Anterior cingulate cortex (tissue), 58 donors: ENCODE measurements at regions not wholly inside any gene's neighbourhood (a gene's known extent, or its start where the extent isn't known, plus 50 kb on each side); places are given as distances from the start of the nearest gene placed in this dataset.

Experiments used
- DNase-seq, 58 donors: peaks; one replicate each; lab custom pipeline; 2025; lab: John Stamatoyannopoulos, UW

GRCh38 chr4:30427932-30428331 is 292.2 kb upstream of the PCDH7 start:
- DNase-seq, result no peak

DNA sequence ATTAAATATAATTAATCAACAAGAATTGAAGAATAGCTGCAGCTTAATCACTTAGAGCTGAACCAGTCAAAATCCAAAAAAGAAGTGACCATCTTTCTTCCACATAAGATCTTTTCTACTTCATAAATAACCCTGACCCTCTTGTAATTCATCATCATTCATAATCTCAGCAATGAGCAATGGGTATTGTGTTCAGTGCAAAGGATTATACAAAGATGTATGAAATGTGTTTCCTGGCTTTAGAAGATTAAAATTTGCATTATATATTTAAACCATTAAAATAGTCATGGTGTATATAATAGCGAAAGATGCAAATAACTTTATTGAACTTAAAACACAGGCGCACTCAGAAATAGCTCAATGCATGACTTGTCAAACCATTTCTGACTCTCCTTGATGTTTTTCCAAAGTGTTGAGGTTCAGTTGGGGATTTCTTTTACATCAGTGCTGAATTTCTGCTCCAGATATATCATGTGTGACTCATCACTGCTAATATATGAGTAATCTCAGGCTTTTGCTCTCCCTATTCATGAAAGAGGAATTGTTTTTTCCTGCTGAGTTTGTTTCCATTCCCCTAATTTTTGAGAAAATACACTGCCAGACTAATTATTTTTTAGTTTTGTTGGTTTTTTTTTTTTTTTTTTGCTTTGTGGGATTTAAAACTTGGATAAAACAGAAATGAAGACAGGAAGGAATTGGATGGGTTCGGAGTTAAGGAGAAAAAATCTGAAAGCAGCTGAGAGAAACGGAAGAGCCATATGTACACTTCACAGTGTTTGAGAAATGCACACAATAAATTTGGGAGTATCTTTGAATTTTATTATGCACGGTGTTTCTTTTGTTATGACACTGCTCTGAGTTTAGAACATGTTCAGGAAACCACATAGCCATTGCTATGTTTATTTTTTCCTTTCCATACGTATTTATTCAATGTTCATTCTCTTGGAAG is 290.1 kb upstream of the PCDH7 start:
- peak in 1 of 58 donors; percentile 4 for DNase-seq

DNA sequence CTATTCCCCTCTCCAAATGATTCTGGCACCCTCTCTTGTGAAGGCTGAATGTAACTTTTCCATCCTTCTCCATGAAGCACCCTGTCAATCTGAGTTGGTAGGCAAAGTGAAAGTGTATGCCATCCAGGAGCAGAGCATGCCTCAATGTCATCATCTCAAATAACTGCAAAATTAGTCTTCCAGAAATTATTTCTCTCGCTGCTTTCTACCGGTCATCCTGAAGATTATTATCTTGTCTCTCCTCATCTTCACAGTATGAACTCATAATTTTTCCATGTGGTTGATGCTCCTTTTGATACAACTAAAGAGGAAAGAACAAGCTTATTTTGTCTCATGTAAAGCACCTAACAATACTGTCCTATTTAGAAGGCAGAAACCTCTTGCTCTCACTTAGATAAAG is 285.5 kb upstream of the PCDH7 start:
- DNase-seq, result no peak

DNA sequence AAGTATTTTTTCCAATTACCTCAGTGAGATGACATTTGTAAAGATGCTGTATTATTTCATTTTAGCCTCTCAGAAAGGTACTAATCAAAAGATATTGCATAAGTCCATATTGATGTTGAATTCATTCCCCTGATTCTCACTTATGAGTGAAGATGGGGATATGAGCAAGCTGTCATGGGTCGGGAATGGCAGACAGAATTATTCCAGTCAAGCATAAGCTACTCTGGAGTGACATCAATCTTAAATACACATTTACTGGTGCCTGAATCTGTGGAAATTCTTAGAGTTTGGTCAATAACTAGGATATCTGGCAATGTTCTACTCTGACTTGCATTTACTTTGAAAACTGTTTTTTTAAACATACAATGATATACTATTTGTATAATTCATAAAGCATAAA is 283.8 kb upstream of the PCDH7 start:
- DNase-seq, result no peak

DNA sequence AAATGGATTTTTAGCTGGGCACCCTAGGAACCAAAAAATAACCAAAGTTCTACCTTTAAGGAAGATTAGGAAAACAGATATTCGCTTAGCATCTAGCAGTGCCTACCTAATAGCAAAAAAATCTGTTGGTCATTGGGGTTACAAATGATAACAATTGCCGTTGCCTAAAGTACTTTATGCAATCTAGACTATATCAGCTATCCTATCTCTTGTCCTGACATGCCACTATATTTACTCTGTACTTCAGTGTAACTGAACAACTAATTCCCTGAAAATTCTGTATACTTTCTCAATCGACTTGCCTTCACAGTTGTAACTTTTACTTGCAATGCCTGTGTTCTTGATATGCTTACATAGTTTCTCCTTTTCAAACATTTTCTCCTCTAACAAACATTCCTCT is 282.9 kb upstream of the PCDH7 start:
- no peak for DNase-seq

- DNase-seq, result no peak
Observed at GRCh38 chr4:30443289-30443688, 276.9 kb upstream of the PCDH7 start.

DNA sequence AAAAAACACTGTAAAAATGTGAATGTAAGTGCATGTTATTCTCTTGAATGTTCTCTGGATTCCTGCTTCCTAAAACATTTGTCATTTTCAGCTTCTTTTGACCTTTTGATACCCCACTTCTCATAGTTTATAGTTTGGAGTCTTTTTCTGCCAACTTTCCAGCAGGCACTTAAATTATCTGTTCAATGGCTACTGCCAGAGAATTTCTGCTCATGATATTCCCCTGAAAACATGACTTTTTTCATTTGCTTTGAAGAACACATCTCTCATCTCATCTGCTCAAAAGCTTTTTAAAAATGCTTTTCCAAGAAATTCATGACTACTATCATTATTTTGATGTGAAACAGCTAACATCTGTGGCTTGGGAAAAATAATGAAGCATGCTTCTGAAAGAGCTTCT is 269.7 kb upstream of the PCDH7 start:
- DNase-seq, result no peak

- DNase-seq, result no peak
Observed at GRCh38 chr4:30454504-30454903, 265.7 kb upstream of the PCDH7 start.

- DNase-seq, result no peak
Observed at GRCh38 chr4:30456716-30457115, 263.5 kb upstream of the PCDH7 start.

DNA sequence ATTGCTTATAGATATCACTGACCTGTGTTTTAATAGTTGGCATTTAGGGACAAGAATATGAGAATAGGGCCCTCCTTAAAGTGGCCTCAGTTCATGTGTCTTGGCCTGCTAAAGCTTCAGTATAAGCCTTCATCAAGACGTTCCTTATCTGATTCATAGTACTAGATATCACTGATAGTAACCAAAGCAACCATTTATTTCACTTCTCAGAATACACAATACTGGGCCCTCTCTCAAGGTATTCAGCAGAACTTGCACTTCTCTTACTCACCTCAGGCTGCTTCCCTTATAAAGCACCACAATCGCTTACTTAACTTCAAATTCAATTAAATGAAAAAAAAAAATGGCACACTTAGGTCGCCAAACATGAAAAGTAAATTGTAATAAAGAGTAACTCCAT is 259.4 kb upstream of the PCDH7 start:
- DNase-seq, result no peak

DNA sequence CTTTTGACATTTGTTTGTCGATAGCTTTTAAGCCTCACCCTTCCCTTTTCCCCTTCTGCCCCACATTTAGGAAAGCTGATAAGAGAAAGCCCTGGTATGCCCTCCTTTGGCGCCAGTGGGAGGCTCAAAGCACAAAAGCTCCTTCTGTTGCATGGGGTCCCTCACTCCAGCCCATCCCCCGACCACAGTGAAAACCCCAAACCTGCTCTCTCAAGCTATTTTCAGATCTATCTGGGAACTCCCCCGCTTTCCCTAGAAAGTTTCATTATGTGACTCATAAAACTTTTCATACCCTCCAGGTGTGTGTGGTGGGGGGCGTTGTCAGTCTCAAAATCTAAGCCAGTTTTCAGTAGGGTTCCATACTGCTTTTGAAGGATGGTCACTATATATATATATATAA is 259.0 kb upstream of the PCDH7 start:
- no peak for DNase-seq

DNA sequence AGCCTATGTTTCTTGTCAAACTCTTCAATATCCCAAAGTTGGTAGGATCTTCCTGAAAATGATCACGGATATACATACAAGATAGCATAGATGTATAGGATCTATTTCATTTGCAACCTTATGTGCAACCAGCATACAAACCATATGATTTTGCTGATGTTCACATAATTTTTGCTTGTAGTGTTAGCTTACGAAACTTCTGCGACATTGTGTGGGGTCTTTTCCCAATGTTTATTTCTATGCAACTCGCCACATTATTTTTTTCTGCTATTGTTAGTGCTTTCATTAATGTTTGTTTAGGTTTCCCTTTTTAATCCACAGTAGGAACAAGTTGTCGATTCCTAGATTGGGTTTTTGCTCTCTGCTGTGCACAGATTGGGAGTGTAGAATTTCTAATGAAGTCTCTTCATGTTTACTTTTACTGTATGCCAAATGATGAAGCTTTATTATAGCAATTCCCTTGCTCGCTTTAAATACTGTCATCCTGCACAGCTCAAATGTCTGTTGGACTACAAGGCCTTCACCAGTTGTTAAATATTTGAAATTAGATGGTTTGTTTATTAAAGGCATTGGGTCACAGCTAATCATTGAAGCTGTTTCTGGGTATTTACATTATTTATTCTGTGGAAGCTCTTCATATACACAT is 257.6 kb upstream of the PCDH7 start:
- DNase-seq, result no peak

- DNase-seq, result no peak
Observed at GRCh38 chr4:30471861-30472260, 248.3 kb upstream of the PCDH7 start.

- DNase-seq, result no peak
Observed at GRCh38 chr4:30473225-30473624, 246.9 kb upstream of the PCDH7 start.

GRCh38 chr4:30495251-30495650 is 224.9 kb upstream of the PCDH7 start:
- no peak for DNase-seq

DNA sequence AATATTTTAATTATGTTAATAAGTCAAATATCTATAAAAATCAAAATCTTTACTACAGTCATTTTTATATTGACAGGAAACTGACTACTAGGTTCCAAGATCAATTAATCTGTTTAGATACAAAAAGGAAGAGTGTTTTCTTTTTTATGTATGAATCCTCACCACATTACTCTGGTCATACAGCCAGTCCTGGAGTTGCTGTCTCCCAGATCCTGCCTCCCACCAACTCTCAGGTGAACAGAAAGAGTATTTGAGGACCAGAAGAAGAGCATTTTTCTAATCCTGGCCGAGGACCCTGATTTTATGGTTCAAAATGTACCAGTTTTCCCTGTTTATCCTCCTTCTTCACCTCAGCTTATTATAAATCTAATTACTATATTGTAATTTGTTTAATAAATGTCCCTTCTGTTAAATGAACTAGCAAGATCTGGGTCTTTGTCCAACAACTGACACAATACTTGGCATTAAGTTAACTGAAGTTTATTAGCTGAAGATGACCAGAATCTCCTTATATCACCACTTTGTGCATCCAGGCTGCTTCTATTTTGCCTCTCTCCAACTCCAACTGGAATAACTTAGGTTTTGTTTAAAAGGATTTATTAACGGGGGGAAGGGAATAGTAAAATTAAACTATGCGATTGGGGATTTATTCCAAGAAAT is 224.4 kb upstream of the PCDH7 start:
- DNase-seq, result no peak

GRCh38 chr4:30511751-30512150 is 208.4 kb upstream of the PCDH7 start:
- DNase-seq, result no peak

- no peak for DNase-seq
Observed at GRCh38 chr4:30518211-30518610, 202.0 kb upstream of the PCDH7 start.

GRCh38 chr4:30525662-30526315 is 194.4 kb upstream of the PCDH7 start:
- DNase-seq, result no peak

- no peak for DNase-seq
Observed at GRCh38 chr4:30535255-30535654, 184.9 kb upstream of the PCDH7 start.

DNA sequence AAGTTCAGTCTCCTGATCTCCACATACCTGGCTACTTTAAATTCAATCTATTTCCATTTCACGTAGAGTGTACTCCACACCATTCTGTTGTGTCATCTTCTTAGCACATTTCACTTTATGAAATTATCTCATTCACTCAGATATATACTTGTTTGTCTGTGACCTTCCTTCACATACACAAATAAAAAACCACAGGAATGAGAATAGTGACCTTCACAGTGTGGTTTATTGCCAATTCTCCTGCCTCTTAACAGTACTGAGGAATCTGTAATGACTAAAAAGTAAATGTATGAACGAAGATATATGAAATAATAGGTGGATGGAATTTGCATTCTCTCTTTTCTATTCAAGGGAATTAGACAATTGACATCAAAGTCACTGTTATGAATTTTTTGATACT is 183.9 kb upstream of the PCDH7 start:
- no peak for DNase-seq
